Calu3 (cell line): ENCODE measurements at regions not wholly inside any gene's neighbourhood (a gene's known extent, or its start where the extent isn't known, plus 50 kb on each side); places are given as distances from the start of the nearest gene placed in this dataset.

Experiments used
- BruUV-seq: library from RNA; stranded (reverse); fragments of 400-500 nt; replicated peaks from 2 replicates; lab custom pipeline; 2021; lab: Mats Ljungman, UMichigan
- CTCF ChIA-PET: fragments of 300-600 bp; sonication (Branson Sonifier 250); formaldehyde crosslinking; loops from one replicate; lab custom pipeline; 2022; ENCODE audit warnings: antibody characterized with exemption; lab: Charles Lee
- DNase-seq: peaks from one replicate; pipeline ENCODE4 v3.0.0; 2022
- H3K27ac Mint-ChIP-seq: one replicate; pipeline ENCODE4 v1.8.0; 2022; ENCODE audit warnings: mixed read lengths; ENCODE audit not compliant: unreplicated experiment
- H3K27me3 Mint-ChIP-seq: one replicate; pipeline ENCODE4 v1.8.0; 2022; ENCODE audit warnings: mixed read lengths; ENCODE audit not compliant: unreplicated experiment
- H3K36me3 Mint-ChIP-seq: one replicate; pipeline ENCODE4 v1.8.0; 2022; ENCODE audit warnings: mild to moderate bottlenecking, moderate library complexity, mixed read lengths; ENCODE audit not compliant: insufficient read depth, unreplicated experiment
- H3K4me1 Mint-ChIP-seq: one replicate; pipeline ENCODE4 v1.8.0; 2022; ENCODE audit warnings: mild to moderate bottlenecking, low read depth, mixed read lengths; ENCODE audit not compliant: unreplicated experiment
- H3K4me3 Mint-ChIP-seq: one replicate; pipeline ENCODE4 v1.8.0; 2022; ENCODE audit warnings: mild to moderate bottlenecking, low read depth, moderate library complexity, mixed read lengths; ENCODE audit not compliant: unreplicated experiment
- H3K9me3 Mint-ChIP-seq: one replicate; pipeline ENCODE4 v1.8.0; 2022; ENCODE audit warnings: low read depth, mixed read lengths; ENCODE audit not compliant: unreplicated experiment
- CTCF ChIP-seq: fragments of 200-600 bp; IDR thresholded peaks from one replicate; pipeline ENCODE4 v1.8.0; 2022; ENCODE audit warnings: antibody characterized with exemption; ENCODE audit not compliant: unreplicated experiment
- intact Hi-C: fragments of 100-400 bp; cut with micrococcal nuclease; formaldehyde crosslinking; loops from one replicate; pipeline ENCODE4 v1.10.0; 2022; ENCODE audit not compliant: unreplicated experiment

- Mint-ChIP-seq H3K27ac (no peak overlapping the region), H3K9me3 (no peaks in the 10 kb centered on the region), H3K4me1 (no peaks in the 10 kb centered on the region), H3K36me3 (no peaks in the 10 kb centered on the region), H3K27me3 (peaks cover 33% of the 10 kb centered on the region), H3K4me3 (no peak overlapping the region)
- CTCF ChIA-PET, result interaction anchor here (0.6 kb wide), 1 partner anchor 1060 kb away, joined by 6 read pairs; no protein-coding TSS in a partner anchor
- BruUV-seq, result no TSS peak
- intact Hi-C loops, result no loop called here
- no peak for DNase-seq
- no peak for TF ChIP-seq CTCF
These were observed 317.1 kb upstream of the PROX1 start for GRCh38 chr1:213670692-213671023.

GRCh38 chr1:213675043-213675442 is 312.7 kb upstream of the PROX1 start:
- Mint-ChIP-seq H3K27ac (no peak overlapping the region), H3K4me1 (no peaks in the 10 kb centered on the region), H3K36me3 (no peaks in the 10 kb centered on the region), H3K27me3 (peaks cover 49% of the 10 kb centered on the region), H3K4me3 (no peak overlapping the region), H3K9me3 (no peaks in the 10 kb centered on the region)
- TF ChIP-seq CTCF, result no peak
- CTCF ChIA-PET, result no interaction called here
- no peak for DNase-seq
- intact Hi-C loops, result no loop called here
- no TSS peak for BruUV-seq

- CTCF ChIA-PET, result interaction anchor here (1.1 kb wide), 1 partner anchor 10 kb away, joined by 5 read pairs; no protein-coding TSS in a partner anchor
These were observed 311.0 kb upstream of the PROX1 start for GRCh38 chr1:213676736-213677135.

GRCh38 chr1:213678348-213678747 is 309.4 kb upstream of the PROX1 start:
- CTCF ChIA-PET, result no interaction called here
- no peaks in the 10 kb centered on the region for H3K9me3 Mint-ChIP-seq
- H3K4me1 Mint-ChIP-seq, result no peaks in the 10 kb centered on the region
- H3K4me3 Mint-ChIP-seq, result no peak overlapping the region
- DNase-seq, result no peak
- BruUV-seq, result no TSS peak
- no peaks in the 10 kb centered on the region for H3K36me3 Mint-ChIP-seq
- no peak overlapping the region for H3K27ac Mint-ChIP-seq
- H3K27me3 Mint-ChIP-seq, result peaks cover 34% of the 10 kb centered on the region
- TF ChIP-seq CTCF, result no peak
- intact Hi-C loops, result no loop called here

More at GRCh38 chr1:213676736-213677135, 311.0 kb upstream of the PROX1 start:
- no peaks in the 10 kb centered on the region for H3K4me1 Mint-ChIP-seq
- no peaks in the 10 kb centered on the region for H3K36me3 Mint-ChIP-seq
- no peak overlapping the region for H3K4me3 Mint-ChIP-seq
- no peak for TF ChIP-seq CTCF
- no TSS peak for BruUV-seq
- intact Hi-C loops, result no loop called here
- peaks cover 48% of the 10 kb centered on the region for H3K27me3 Mint-ChIP-seq
- H3K27ac Mint-ChIP-seq, result no peak overlapping the region
- no peaks in the 10 kb centered on the region for H3K9me3 Mint-ChIP-seq
- no peak for DNase-seq
